ENCODE measurements at regions not wholly inside any gene's neighbourhood (a gene's known extent, or its start where the extent isn't known, plus 50 kb on each side); places are given as distances from the start of the nearest gene placed in this dataset.
"Not testable (repeated sequence)": the region's sequence is repeated elsewhere in the genome, so short reads cannot be mapped to it uniquely, and the experiment has no call there.

DNA sequence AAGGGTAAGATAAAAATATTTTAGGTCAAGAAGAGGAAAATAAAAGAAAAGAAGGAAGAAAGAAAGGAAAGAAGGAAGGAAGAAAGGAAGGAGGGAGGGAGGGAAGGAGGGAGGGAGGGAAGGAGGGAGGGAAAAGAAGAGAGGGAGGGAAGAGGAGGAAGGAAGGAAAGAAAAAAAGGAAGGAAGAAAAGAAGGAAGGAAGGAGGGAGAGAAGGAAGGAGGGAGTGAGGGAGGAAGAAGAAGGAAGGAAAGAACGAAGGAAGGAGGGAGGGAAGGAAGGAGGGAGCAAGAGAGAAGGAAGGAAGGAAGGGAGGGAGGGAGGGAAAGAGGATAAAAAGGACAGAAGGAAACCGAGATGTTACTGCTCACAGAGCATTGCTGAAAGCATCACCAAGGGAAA, 209.5 kb upstream of the PITRM1 start:
- intact Hi-C loops (cut with DNase I) = no loop called here
- no peaks in the 10 kb centered on the region for H3K27me3 ChIP-seq
- no peaks in the 10 kb centered on the region for H3K36me3 ChIP-seq
- no peak for DNase-seq
- 87 to 97% methylated on average over 2 of the region's 2 CpGs for WGBS, 2 donors
- no peak overlapping the region for H3K4me3 ChIP-seq
- TF ChIP-seq, protein P1, sequence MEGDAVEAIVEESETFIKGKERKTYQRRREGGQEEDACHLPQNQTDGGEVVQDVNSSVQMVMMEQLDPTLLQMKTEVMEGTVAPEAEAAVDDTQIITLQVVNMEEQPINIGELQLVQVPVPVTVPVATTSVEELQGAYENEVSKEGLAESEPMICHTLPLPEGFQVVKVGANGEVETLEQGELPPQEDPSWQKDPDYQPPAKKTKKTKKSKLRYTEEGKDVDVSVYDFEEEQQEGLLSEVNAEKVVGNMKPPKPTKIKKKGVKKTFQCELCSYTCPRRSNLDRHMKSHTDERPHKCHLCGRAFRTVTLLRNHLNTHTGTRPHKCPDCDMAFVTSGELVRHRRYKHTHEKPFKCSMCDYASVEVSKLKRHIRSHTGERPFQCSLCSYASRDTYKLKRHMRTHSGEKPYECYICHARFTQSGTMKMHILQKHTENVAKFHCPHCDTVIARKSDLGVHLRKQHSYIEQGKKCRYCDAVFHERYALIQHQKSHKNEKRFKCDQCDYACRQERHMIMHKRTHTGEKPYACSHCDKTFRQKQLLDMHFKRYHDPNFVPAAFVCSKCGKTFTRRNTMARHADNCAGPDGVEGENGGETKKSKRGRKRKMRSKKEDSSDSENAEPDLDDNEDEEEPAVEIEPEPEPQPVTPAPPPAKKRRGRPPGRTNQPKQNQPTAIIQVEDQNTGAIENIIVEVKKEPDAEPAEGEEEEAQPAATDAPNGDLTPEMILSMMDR (IDR thresholded peaks at IDR 0.05) = no peak
- no peak for TF ChIP-seq POLR2A (IDR thresholded peaks at IDR 0.05)
- H3K4me1 ChIP-seq = peaks cover 0 to 2% (median 0%) of the 10 kb centered on the region in 3 donors
- H3K9me3 ChIP-seq = peaks cover 0 to 8% (median 3%) of the 10 kb centered on the region in 3 donors
- H3K27ac ChIP-seq = no peak overlapping the region

DNA sequence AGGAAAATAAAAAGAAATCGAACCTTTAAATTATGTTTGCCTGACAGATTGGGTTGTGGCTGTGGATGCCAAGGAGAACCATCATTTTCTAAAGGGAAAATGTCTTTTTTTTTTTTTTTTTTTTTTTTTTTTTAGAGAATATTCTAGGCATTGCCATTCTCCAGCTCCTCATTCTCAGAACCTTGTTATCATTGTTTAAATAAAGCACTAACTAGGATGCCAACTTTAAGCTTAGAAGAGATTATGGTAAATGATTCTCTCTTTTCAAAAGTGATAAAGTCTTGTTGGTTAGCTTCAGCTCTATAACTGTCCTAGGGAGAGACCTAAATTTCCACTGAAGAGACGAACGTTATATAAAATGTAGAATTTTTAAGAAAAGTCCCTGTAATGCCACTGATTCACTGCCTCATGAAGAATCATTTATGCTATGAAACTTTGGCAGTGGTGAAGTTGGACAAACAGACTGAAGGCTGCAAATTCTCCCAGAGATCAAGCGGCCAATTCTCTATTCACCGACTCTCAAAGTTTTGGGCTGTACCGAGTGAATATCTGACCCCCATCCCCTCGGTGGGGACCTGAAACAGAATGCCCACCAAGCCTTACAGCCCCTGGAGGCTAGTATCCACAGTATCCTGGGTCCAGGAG, 207.9 kb upstream of the PITRM1 start:
- Histone ChIP-seq H3K4me1 (no peaks in the 10 kb centered on the region), H3K27ac (no peak overlapping the region), H3K27me3 (no peaks in the 10 kb centered on the region), H3K9me3 (peaks cover 0 to 5% (median 3%) of the 10 kb centered on the region in 3 donors), H3K36me3 (no peaks in the 10 kb centered on the region), H3K4me3 (no peak overlapping the region)
- intact Hi-C loops (cut with DNase I) = no loop called here
- no peak for DNase-seq
- 80 to 88% methylated on average over 7 of the region's 7 CpGs for WGBS, 2 donors
- TF ChIP-seq POLR2A (IDR thresholded peaks at IDR 0.05) = no peak
- TF ChIP-seq, protein P1 (IDR thresholded peaks at IDR 0.05) = no peak

DNA sequence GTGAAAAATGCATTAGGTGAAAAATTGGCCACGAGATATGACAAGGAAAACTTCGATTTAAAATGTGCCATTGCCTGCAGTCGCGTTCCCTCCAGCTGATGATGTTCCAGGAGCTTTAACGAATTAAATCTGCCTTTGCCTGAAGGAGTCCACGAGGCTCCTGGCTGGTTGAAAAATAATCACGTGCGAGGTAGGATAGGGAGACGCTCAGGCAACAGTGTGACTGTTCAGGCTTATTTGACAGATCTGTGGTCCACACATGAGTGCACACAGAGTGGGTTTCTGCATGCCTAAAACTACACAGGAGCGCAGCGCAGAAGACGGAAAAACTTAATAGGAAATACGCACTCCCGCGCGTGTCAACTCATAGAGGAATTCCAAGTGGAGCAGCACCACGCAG, 204.0 kb upstream of the PITRM1 start:
- TF ChIP-seq, protein P1 (IDR thresholded peaks at IDR 0.05) = no peak
- TF ChIP-seq POLR2A (IDR thresholded peaks at IDR 0.05) = no peak
- WGBS, 2 donors = 92% methylated on average over 17 of the region's 17 CpGs
- Histone ChIP-seq H3K4me1 (no peaks in the 10 kb centered on the region), H3K27ac (no peak overlapping the region), H3K27me3 (no peaks in the 10 kb centered on the region), H3K9me3 (no peaks in the 10 kb centered on the region), H3K4me3 (no peak overlapping the region), H3K36me3 (no peaks in the 10 kb centered on the region)
- no peak for DNase-seq
- intact Hi-C loops (cut with DNase I) = no loop called here

DNA sequence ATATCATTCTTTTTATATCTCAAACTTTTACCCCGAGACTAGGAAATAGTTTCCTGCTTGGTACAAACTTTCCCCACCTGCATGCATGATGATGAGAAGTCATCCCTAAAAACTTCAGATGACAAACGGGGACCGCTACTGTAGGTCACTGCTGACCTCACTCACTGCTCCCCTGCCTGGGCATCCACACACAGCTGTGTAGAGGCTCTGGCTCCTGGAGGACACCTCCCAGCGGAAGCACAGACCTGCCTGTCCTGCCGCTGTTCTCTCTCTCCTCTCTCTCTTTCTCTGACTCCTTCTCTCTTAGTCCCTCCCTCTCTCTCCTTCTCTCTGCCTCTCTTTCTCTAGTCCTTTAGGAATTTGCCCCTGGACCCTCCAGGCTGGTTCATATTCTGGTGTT, 202.9 kb upstream of the PITRM1 start:
- DNase-seq = no peak
- no peaks in the 10 kb centered on the region for H3K9me3 ChIP-seq
- H3K27me3 ChIP-seq = no peaks in the 10 kb centered on the region
- intact Hi-C loops (cut with DNase I) = no loop called here
- H3K4me1 ChIP-seq = no peaks in the 10 kb centered on the region
- WGBS, 2 donors = 83 to 87% methylated on average over 4 to 5 of the region's 5 CpGs
- H3K27ac ChIP-seq = no peak overlapping the region
- no peak overlapping the region for H3K4me3 ChIP-seq
- no peaks in the 10 kb centered on the region for H3K36me3 ChIP-seq
- TF ChIP-seq POLR2A (IDR thresholded peaks at IDR 0.05) = no peak
- TF ChIP-seq, protein P1 (IDR thresholded peaks at IDR 0.05) = no peak

DNA sequence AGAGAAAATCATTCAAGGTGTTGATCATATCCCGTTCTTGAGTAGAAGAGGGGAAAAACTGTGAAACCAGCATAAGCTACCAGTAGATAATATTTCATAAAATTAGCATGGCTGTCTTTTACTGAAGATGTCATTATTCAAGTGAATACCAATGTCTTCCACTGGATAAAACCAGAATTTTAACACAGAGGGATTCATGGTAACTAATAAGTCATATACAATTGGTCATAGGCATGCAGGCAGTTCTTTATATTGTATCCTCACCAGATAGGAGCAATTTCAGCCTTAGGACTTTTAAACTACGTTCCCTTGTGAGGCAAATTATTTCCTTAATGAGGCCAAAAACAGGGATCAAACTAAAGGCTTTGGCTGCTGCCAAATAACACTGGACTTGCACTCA, 202.3 kb upstream of the PITRM1 start:
- no peak overlapping the region for H3K4me3 ChIP-seq
- intact Hi-C loops (cut with DNase I) = no loop called here
- H3K27ac ChIP-seq = no peak overlapping the region
- no peaks in the 10 kb centered on the region for H3K4me1 ChIP-seq
- no peak for DNase-seq
- H3K9me3 ChIP-seq = no peaks in the 10 kb centered on the region
- no peaks in the 10 kb centered on the region for H3K36me3 ChIP-seq
- TF ChIP-seq, protein P1 (IDR thresholded peaks at IDR 0.05) = no peak
- TF ChIP-seq POLR2A (IDR thresholded peaks at IDR 0.05) = no peak
- H3K27me3 ChIP-seq = no peaks in the 10 kb centered on the region
- 59 to 62% methylated on average over 2 of the region's 2 CpGs for WGBS, 2 donors

DNA sequence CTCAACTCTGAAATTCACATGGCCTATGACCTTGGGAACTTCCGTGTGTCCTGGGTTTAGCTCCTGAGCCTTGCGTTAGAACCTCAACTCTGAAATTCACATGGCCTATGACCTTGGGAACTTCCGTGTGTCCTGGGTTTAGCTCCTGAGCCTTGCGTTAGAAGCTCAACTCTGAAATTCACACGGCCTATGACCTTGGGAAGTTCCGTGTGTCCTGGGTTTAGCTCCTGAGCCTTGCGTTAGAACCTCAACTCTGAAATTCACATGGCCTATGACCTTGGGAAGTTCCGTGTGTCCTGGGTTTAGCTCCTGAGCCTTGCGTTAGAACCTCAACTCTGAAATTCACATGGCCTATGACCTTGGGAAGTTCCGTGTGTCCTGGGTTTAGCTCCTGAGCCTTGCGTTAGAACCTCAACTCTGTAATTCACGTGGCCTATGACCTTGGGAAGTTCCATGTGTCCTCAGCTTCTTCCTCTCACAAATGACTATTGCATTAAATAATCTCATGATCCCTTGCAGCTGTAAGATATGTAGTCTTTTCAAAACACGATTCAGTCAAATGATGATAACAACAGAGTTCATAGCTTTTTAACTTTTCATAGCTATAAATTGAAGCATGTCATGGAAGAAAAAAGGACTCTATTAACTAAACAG, 200.9 kb upstream of the PITRM1 start:
- H3K4me3 ChIP-seq; intact Hi-C loops (cut with DNase I); H3K9me3 ChIP-seq; H3K36me3 ChIP-seq; H3K27me3 ChIP-seq; H3K27ac ChIP-seq; DNase-seq; H3K4me1 ChIP-seq: not testable (repeated sequence)
- 80% methylated on average over 10 of the region's 13 CpGs for WGBS, 2 donors
